ENCODE measurements at regions not wholly inside any gene's neighbourhood (a gene's known extent, or its start where the extent isn't known, plus 50 kb on each side); places are given as distances from the start of the nearest gene placed in this dataset.

DNA sequence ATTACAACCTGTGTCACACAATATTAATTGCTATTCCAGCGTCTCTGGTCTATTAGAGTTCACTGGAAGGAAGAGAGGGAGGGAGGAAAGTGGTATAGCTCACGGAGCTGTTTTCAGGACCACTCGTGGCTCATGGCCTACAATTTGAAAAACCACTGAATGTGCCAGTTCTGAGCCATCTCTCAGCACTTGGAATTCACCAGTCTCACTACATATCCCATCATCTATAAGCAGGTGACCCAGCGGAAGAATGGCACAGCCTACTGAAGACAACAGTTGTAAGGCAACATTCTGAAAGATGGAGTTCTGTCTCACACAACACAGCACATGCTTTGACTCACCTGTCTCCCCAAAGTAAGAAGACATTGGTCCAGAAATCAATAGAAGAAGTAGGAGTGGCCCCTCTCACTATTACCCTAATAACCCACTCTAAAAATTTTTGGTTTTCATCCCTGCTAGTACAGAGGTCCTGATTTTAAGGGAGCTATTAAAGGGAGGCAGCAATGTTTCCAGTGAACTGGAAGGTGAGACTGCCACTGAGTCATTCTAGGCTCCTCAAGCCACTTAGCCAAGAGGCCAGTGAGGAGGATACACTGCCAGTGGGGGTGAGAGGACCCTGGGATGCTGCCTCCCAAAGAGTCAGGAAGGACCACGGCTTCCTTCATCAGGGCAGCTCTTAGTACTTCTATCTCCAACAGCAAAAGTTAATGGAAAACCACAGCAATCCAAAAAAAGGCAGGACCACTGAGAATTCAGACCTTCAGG, 50.0 kb upstream of the DOCK9 start:
- TF ChIP-seq, protein P1, sequence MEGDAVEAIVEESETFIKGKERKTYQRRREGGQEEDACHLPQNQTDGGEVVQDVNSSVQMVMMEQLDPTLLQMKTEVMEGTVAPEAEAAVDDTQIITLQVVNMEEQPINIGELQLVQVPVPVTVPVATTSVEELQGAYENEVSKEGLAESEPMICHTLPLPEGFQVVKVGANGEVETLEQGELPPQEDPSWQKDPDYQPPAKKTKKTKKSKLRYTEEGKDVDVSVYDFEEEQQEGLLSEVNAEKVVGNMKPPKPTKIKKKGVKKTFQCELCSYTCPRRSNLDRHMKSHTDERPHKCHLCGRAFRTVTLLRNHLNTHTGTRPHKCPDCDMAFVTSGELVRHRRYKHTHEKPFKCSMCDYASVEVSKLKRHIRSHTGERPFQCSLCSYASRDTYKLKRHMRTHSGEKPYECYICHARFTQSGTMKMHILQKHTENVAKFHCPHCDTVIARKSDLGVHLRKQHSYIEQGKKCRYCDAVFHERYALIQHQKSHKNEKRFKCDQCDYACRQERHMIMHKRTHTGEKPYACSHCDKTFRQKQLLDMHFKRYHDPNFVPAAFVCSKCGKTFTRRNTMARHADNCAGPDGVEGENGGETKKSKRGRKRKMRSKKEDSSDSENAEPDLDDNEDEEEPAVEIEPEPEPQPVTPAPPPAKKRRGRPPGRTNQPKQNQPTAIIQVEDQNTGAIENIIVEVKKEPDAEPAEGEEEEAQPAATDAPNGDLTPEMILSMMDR (IDR thresholded peaks at IDR 0.05) = no peak
- TF ChIP-seq POLR2A (IDR thresholded peaks at IDR 0.05) = no peak
